OCI-LY3 (cell line): ENCODE measurements at regions not wholly inside any gene's neighbourhood (a gene's known extent, or its start where the extent isn't known, plus 50 kb on each side); places are given as distances from the start of the nearest gene placed in this dataset.

Experiments used
- H2AFZ ChIP-seq: fragments of 200-600, 300-600 bp; shearing (Covaris generic); 2 replicates; pipeline ENCODE4 v1.6.0; 2014; ENCODE audit warnings: antibody characterized with exemption, low read depth, low read length
- H3K27ac ChIP-seq: fragments of 200-600, 300-600 bp; sonication (generic); 2 replicates; pipeline ENCODE4 v1.5.1; 2014; ENCODE audit warnings: mild to moderate bottlenecking, low read length, moderate library complexity, mixed read lengths
- H3K27me3 ChIP-seq: fragments of 200-600, 300-600 bp; sonication (generic); 2 replicates; pipeline ENCODE4 v1.6.1; 2014; ENCODE audit warnings: low read depth, low read length, mixed read lengths
- H3K36me3 ChIP-seq: fragments of 200-600, 300-600 bp; sonication (generic); replicated peaks from 2 replicates; pipeline ENCODE3; 2014; ENCODE audit warnings: low read depth, low read length, mixed read lengths
- H3K4me1 ChIP-seq: fragments of 300-600, 200-600 bp; sonication (generic); 2 replicates; pipeline ENCODE4 v1.6.1; 2014; ENCODE audit warnings: low read length, mixed read lengths
- H3K4me2 ChIP-seq: fragments of 200-600, 300-600 bp; sonication (generic); 2 replicates; pipeline ENCODE4 v1.6.1; 2014; ENCODE audit warnings: low read length, mixed read lengths
- H3K4me3 ChIP-seq: fragments of 300-600, 200-600 bp; sonication (generic); 2 replicates; pipeline ENCODE4 v1.5.1; 2014; ENCODE audit warnings: antibody characterized with exemption, mild to moderate bottlenecking, low read length, moderate library complexity
- H3K79me2 ChIP-seq: fragments of 300-600, 200-600 bp; shearing (Covaris generic); 2 replicates; pipeline ENCODE4 v1.6.1; 2014; ENCODE audit warnings: mild to moderate bottlenecking, low read length, mixed read lengths
- H3K9ac ChIP-seq: fragments of 300-600, 200-600 bp; shearing (Covaris generic); 2 replicates; pipeline ENCODE4 v1.6.0; 2014; ENCODE audit warnings: mild to moderate bottlenecking, low read length, moderate library complexity
- H3K9me3 ChIP-seq: fragments of 200-600, 300-600 bp; shearing (Covaris generic); 2 replicates; pipeline ENCODE4 v1.6.1; 2014; ENCODE audit warnings: low read length, mixed read lengths; ENCODE audit not compliant: insufficient read depth
- H4K20me1 ChIP-seq: fragments of 200-600, 300-600 bp; sonication (generic); 2 replicates; pipeline ENCODE4 v1.6.1; 2016; ENCODE audit warnings: low read length, mixed read lengths; ENCODE audit not compliant: insufficient read depth
- CTCF ChIP-seq: fragments of 200-600, 300-600 bp; sonication (generic); IDR thresholded peaks from 2 replicates; pipeline ENCODE4 v1.5.1; 2014; ENCODE audit warnings: antibody characterized with exemption, low read length, low read depth
- EZH2phosphoT487 ChIP-seq: fragments of 200-600 bp; shearing (Covaris generic); IDR thresholded peaks from 2 replicates; pipeline ENCODE4 v1.6.1; 2018; ENCODE audit warnings: antibody characterized with exemption, mixed run types, low read depth

- peak overlapping the region; percentile 29 for H3K4me2 ChIP-seq
- no peaks in the 10 kb centered on the region for H3K9me3 ChIP-seq
- no peak overlapping the region for H3K27ac ChIP-seq
- no peak overlapping the region for H3K4me3 ChIP-seq
- no peaks in the 10 kb centered on the region for H3K27me3 ChIP-seq
- H3K36me3 ChIP-seq: no peaks in the 10 kb centered on the region
- no peak for TF ChIP-seq EZH2phosphoT487
- TF ChIP-seq CTCF: peak; percentile 78
- no peak overlapping the region for H3K9ac ChIP-seq
- H2AFZ ChIP-seq: no peak overlapping the region
- no peaks in the 10 kb centered on the region for H3K79me2 ChIP-seq
- peaks cover 14% of the 10 kb centered on the region for H3K4me1 ChIP-seq
- no peaks in the 10 kb centered on the region for H4K20me1 ChIP-seq
Observed at GRCh38 chr9:23492126-23493002, 333.7 kb downstream of the ELAVL2 start.

DNA sequence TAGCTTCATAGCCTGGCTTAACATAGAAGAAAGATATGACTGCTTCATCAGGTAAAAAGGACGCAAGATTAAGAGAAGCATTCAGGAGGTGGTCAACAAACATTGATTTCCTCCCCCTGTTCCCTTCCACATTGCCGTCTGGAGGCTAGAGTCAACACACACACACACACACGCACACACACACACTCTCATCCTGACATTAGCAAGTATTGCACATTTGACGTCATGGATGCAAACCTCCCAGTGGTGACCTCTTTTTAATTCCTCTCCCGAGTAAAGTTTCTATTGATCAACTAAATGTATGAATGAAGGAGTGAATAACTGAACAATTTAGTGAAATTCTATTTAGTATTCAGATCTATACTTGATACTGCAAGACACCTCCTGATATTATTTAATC, 332.8 kb downstream of the ELAVL2 start:
- H3K9ac ChIP-seq: no peak overlapping the region
- H3K9me3 ChIP-seq: no peaks in the 10 kb centered on the region
- H3K4me1 ChIP-seq: peaks cover 14% of the 10 kb centered on the region
- no peak overlapping the region for H2AFZ ChIP-seq
- H3K79me2 ChIP-seq: no peaks in the 10 kb centered on the region
- TF ChIP-seq CTCF (no peak), EZH2phosphoT487 (no peak)
- H4K20me1 ChIP-seq: no peaks in the 10 kb centered on the region
- H3K27ac ChIP-seq: no peak overlapping the region
- H3K4me3 ChIP-seq: no peak overlapping the region
- peak overlapping the region; percentile 21; the same call in 1 of the 2 replicates for H3K4me2 ChIP-seq
- H3K36me3 ChIP-seq: no peaks in the 10 kb centered on the region
- no peaks in the 10 kb centered on the region for H3K27me3 ChIP-seq

DNA sequence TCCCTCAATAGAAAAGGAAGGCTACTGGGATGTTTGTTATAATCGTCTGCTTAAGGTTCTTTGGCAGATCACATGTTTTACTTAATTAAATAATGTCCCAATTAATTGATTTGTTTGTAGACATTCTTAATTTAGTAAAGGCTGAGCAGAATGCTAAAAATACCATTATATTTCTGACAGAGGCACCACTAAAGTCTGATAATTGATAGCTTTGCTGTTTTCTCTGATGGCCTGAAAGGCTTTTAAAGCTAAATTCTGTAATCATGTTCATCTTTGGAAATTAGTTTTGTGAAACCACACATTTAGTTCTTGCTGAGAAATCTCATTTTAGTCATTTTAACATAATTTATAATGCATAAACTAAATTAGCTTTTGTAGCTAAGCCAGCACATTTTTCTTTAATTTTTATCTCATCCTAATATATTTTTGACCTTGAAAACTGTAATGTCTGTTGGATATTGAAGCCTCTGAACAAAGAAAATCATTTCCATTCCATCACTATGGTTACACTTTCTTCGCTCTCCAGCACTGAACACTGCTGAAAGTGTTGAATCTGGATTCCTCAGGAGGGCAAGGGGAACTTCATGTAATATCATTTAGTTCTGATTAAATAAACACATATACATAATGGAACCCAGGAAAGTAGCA, 329.4 kb downstream of the ELAVL2 start:
- Histone ChIP-seq H3K27ac (no peak overlapping the region), H3K9ac (no peak overlapping the region), H3K27me3 (no peaks in the 10 kb centered on the region), H3K36me3 (no peaks in the 10 kb centered on the region), H2AFZ (no peak overlapping the region), H3K4me2 (no peak overlapping the region), H4K20me1 (no peaks in the 10 kb centered on the region), H3K9me3 (no peaks in the 10 kb centered on the region), H3K4me3 (no peak overlapping the region), H3K79me2 (no peaks in the 10 kb centered on the region), H3K4me1 (peaks cover 14% of the 10 kb centered on the region)
- no peak for TF ChIP-seq CTCF
- TF ChIP-seq EZH2phosphoT487: no peak

GRCh38 chr9:23497137-23497504, 328.9 kb downstream of the ELAVL2 start:
- H3K9ac ChIP-seq: no peak overlapping the region
- H3K79me2 ChIP-seq: no peaks in the 10 kb centered on the region
- H3K27ac ChIP-seq: no peak overlapping the region
- peaks cover 14% of the 10 kb centered on the region for H3K4me1 ChIP-seq
- no peak overlapping the region for H3K4me2 ChIP-seq
- H2AFZ ChIP-seq: no peak overlapping the region
- no peaks in the 10 kb centered on the region for H3K36me3 ChIP-seq
- H3K9me3 ChIP-seq: no peaks in the 10 kb centered on the region
- no peaks in the 10 kb centered on the region for H3K27me3 ChIP-seq
- TF ChIP-seq EZH2phosphoT487: no peak
- TF ChIP-seq CTCF: no peak
- H3K4me3 ChIP-seq: no peak overlapping the region
- no peaks in the 10 kb centered on the region for H4K20me1 ChIP-seq
